ENCODE measurements at regions not wholly inside any gene's neighbourhood (a gene's known extent, or its start where the extent isn't known, plus 50 kb on each side); places are given as distances from the start of the nearest gene placed in this dataset.

GRCh38 chr1:47564570-47564969, 126.7 kb downstream of the FOXD2 start:
- no peak for TF ChIP-seq EZH2 (IDR thresholded peaks at IDR 0.05; ENCODE audit: low read length, unreplicated experiment)
- no peak for TF ChIP-seq CTCF (conservative IDR thresholded peaks at IDR 0.05; ENCODE audit: low read depth, low read length)
- no peak for TF ChIP-seq EZH2phosphoT487 (IDR thresholded peaks at IDR 0.05; ENCODE audit: borderline replicate concordance, low read length)
